Adrenal gland (tissue), 5 donors: ENCODE measurements at regions not wholly inside any gene's neighbourhood (a gene's known extent, or its start where the extent isn't known, plus 50 kb on each side); places are given as distances from the start of the nearest gene placed in this dataset.

Experiments
- CTCF ChIP-seq, 6 experiments: fragments of 450-650 bp in 4 of 6; fragments of 200-600 bp in 2 of 6; sonication (generic) in 1 of 6; IDR thresholded peaks; 1 replicate in 5 of 6; 2 replicates in 1 of 6; pipeline versions ENCODE4 v1.5.1 to v1.8.0; 2016 to 2021; ENCODE audit warnings: antibody characterized with exemption in 6 of 6, mild to moderate bottlenecking in 2 of 6, moderate library complexity in 1 of 6
- POLR2A ChIP-seq, 2 donors: fragments of 450-650 bp; IDR thresholded peaks; one replicate each; pipeline ENCODE4 v1.6.1; 2017; ENCODE audit warnings: antibody characterized with exemption in 2 of 2, mild to moderate bottlenecking in 2 of 2, moderate library complexity in 1 of 2
- donor health status: DM: no; HTN: no; CAD: no.

- no peak for TF ChIP-seq CTCF (IDR thresholded peaks at IDR 0.05)
- no peak for TF ChIP-seq POLR2A (IDR thresholded peaks at IDR 0.05)
Observed at GRCh38 chr13:22399801-22400420, 729.0 kb downstream of the FGF9 start.
